GM18861 (cell line): ENCODE measurements at regions not wholly inside any gene's neighbourhood (a gene's known extent, or its start where the extent isn't known, plus 50 kb on each side); places are given as distances from the start of the nearest gene placed in this dataset.
"Not testable (repeated sequence)": the region's sequence is repeated elsewhere in the genome, so short reads cannot be mapped to it uniquely, and the experiment has no call there.

ENCODE experiments used
- ATAC-seq: cut with Tn5 transposase; IDR thresholded peaks from one replicate; pipeline ENCODE4 v1.9.1; 2021; ENCODE audit not compliant: unreplicated experiment

DNA sequence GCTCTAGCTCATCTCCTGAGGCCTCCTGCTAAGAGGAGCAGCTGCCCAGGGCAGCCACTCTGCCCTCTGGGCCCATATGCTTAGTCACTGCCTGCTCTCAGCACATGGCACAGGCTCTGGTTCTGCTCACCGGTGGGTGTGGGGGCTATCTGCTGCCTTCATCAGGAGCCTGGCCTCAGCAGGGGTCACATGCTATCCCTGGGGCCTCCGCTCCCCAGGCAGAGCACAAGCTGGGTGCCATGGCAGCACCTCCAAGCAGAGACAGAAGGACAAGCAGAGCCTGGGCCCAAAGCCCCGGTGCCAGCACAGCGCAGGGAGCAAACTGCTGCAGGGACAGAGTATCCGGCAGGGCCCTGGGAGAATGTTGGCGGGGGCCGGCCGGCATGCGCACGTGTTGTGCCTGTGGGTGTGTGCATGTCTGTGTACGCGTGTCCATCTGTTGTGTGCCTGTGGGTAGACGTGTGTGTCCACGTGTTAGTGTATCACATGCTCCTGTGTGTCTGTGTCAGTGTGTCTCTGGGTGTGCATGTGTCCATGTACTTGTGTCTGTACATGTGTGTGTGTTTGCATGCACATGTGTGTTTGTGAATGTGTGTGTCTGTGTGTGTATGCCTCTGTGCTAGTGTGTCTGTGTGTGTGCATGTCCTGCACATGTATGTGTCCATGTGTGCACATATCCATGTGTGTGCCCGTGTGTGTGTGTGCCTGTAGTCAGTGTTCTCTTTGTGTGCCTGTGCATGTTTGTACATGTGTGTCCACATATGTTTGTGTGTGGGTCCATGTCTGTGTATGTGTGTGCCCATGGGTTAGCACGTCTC lies 326.9 kb downstream of the TMEM121 start:
- ATAC-seq, result no peak

DNA sequence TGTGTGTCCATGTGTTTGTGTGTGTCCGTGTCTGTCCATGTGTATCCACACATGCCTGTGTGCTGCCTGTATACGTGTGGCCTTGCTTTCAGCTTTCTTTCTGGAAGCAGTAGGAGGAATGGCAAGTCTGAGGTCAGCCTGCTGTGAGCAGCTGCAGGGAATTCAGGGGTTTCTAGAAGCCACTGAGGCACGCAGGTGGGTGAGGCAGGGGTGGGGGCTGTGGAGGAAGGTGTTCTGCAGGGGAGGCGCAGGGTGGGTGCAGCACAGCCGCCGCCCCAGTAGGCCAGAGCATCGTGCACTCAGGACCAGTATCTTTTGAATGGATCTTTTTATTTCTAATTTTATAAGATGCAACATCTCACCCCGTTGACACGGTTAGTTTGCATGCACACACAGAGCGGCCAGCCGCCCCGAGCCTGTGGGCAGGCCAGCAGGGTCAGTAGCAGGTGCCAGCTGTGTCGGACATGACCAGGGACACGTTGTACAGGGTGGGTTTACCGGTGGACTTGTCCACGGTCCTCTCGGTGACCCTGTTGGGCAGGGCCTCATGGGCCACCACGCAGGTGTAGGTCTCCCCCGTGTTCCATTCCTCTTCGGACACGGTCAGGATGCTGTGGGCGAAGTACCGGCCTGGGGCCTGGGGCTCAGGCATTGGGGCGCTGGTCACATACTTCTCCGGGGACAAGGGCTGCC lies 327.7 kb downstream of the TMEM121 start:
- ATAC-seq, result no peak

DNA sequence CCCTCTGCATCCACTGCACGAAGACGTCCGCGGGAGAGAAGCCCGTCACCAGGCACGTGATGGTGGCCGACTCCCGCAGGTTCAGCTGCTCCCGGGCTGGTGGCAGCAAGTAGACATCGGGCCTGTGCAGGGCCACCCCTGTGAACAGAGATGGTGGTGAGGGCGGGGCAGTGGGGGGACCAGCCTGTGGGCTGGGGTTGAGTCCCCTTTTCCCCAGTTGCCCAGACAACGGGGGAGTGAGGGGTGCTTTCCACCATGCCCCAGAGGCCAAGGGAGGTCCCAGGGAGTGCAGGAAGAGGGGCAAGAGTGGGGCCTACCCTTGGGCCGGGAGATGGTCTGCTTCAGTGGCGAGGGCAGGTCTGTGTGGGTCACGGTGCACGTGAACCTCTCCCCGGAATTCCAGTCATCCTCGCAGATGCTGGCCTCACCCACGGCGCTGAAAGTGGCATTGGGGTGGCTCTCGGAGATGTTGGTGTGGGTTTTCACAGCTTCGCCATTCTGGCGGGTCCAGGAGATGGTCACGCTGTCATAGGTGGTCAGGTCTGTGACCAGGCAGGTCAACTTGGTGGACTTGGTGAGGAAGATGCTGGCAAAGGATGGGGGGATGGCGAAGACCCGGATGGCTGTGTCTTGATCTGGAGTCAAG lies 328.3 kb downstream of the TMEM121 start:
- no peak for ATAC-seq

DNA sequence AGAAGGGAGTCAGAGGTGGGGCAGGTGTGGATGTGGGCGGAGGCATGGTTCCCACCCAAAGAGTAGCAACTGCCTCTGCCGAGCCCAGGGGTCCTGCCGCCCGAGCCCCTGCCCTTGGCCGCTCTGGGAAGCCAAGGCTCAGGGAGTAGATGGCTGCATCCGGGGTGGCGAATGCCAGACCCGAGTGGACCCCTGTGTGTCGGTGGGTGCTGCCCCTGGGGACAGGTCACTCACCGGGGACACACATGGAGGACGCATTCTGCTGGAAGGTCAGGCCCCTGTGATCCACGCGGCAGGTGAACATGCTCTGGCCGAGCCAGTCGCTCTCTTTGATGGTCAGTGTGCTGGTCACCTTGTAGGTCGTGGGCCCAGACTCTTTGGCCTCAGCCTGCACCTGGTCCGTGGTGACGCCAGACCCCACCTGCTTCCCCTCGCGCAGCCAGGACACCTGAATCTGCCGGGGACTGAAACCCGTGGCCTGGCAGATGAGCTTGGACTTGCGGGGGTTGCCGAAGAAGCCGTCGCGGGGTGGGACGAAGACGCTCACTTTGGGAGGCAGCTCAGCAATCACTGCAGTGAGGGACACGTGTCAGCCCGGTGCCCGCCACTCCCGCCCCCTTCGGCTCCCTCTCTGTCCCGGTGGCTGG lies 329.0 kb downstream of the TMEM121 start:
- no peak for ATAC-seq

DNA sequence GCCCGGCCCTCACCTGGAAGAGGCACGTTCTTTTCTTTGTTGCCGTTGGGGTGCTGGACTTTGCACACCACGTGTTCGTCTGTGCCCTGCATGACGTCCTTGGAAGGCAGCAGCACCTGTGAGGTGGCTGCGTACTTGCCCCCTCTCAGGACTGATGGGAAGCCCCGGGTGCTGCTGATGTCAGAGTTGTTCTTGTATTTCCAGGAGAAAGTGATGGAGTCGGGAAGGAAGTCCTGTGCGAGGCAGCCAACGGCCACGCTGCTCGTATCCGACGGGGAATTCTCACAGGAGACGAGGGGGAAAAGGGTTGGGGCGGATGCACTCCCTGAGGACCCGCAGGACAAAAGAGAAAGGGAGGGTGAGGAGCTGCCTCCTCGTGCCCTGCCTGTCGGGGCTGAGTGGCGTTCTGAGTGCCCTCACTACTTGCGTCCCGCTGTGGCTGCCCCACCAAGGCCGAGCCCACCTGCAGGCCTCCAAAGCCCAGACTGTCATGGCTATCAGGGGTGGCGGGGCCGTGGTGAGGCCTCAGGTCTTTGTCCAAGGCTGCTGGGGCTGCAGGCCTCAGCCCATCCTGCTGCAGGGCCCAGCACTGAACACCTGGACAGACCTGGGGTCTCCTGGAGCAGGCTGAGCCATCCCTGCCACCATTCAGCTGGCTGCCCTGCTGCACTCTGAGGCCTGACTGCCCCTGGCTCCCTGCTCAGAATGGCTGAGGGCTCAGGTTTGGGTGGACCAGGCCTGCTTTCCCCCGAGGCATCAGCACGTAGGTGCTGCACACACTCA lies 329.7 kb downstream of the TMEM121 start:
- ATAC-seq, result no peak

DNA sequence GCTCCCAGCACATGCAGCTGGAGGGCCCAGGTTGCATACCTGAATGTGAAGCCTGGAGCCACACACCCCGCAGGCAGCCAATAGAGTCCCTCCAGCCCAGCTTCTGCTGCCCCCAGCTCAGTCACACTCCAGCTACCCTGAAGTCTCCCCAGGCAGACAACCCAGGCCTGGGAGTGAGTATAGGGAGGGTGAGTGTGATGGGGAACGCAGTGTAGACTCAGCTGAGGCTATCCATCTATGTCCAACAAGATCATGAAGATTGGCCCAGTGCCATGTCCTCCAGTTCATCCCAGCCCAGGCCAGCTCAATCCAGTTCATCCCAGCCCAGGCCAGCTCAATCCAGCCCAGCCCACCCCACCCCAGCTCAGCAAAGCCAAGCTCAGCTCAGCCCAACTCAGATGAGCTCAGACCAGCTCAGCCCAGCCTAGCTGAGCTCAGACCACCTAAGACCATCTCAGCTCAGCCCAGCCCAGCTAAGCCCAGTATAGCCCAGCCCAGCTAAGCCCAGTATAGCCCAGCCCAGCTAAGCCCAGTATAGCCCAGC lies 330.4 kb downstream of the TMEM121 start:
- no peak for ATAC-seq

DNA sequence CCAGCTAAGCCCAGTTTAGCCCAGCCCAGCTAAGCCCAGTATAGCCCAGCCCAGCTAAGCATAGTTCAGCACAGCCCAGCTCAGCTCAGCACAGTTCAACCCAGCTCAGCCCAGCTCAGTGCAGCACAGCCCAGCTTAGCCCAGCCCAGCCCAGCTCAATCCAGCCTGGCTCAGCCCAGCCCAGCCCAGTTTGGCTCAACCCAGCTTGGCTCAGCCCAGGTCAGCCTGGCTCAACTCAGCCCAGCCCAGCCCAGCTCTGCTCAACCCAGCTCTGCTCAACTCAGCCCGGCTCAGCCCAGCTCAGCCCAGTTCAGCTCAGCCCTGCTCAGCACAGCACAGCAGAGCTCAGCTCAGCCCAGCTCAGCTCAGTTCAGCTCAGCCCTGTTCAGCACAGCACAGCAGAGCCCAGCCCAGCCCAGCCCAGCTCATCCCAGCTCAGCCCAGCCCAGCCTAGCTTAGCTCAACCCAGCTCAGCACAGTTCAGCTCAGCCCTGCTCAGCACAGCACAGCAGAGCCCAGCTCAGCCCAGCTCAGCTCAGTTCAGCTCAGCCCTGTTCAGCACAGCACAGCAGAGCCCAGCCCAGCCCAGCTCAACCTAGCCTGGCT lies 330.9 kb downstream of the TMEM121 start:
- ATAC-seq, result no peak

DNA sequence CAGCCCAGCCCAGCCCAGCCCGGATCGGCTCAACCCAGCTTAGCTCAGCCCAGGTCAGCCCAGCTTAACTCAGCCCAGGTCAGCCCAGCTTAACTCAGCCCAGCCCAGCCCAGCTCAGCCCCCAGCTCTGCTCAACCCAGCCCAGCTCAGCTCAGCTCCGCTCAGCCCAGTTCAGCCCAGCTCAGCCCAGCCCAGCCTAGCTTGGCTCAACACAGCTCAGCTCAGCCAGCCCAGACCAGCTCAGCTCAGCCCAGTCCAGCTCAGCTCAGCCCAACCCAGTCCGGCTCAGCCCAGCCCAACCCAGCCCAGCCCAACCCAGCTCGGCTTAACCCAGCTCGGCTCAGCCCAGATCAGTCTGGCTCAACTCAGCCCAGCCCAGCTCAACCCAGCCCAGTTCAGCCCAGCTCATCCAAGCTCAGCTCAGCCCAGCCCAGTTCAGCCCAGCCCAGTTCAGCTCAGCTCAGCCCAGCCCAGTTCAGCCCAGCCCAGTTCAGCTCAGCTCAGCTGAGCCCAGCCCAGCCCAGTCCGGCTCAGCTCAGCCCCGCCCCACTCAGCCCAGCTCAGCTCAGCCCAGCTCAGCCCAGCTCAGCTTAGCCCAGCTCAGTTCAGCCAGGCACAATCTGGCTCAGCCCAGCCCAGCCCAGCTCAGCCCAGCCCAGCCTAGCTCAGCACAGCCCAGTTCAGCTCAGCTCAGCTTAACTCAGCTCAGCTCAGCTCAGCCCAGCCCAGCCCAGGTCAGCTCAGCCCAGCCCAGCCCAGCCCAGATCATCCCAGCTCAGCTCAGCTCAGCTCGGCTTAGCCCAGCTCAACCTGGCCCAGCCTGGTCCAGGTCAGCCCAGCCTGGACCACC lies 331.7 kb downstream of the TMEM121 start:
- ATAC-seq, result no peak

DNA sequence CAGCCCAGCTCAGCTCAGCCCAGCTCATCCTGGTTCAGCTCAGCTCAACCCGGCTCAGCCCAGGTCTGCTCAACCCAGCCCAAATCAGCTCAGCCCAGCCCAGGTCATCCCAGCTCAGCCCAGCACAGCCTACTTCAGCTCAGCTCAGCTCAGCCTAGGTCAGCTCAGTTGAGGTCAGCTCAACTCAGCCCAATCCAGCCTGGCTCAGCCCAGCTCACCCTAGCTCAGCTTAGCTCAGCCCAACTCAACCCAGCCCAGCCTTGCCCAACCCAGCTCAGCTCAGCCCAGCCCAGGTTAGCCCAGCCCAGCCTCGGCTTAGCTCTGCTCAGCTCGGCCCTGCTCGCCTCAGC lies 332.3 kb downstream of the TMEM121 start:
- ATAC-seq, result no peak

DNA sequence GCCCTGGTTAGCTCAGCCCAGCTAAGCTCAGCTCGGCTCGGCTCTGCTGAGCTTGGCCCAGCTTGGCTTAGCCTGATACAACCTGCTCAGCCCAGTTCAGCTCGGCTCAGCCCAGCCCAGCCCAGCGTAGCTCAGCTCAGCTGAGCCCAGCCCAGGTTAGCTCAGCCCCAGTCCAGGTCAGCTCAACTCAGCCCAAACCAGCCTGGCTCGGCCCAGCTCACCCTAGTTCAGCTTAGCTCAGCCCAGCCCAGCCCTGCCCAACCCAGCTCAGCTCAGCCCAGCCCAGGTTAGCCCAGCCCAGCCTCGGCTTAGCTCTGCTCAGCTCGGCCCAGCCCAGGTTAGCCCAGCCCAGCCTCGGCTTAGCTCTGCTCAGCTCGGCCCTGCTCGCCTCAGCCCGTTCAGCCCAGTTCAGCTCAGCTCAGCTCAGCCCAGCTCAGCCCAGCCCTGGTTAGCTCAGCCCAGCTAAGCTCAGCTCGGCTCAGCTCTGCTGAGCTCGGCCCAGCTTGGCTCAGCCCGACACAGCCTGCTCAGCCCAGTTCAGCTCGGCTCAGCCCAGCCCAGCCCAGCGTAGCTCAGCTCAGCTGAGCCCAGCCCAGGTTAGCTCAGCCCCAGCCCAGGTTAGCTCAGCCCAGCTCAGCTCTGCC lies 332.8 kb downstream of the TMEM121 start:
- ATAC-seq, result not testable (repeated sequence)

DNA sequence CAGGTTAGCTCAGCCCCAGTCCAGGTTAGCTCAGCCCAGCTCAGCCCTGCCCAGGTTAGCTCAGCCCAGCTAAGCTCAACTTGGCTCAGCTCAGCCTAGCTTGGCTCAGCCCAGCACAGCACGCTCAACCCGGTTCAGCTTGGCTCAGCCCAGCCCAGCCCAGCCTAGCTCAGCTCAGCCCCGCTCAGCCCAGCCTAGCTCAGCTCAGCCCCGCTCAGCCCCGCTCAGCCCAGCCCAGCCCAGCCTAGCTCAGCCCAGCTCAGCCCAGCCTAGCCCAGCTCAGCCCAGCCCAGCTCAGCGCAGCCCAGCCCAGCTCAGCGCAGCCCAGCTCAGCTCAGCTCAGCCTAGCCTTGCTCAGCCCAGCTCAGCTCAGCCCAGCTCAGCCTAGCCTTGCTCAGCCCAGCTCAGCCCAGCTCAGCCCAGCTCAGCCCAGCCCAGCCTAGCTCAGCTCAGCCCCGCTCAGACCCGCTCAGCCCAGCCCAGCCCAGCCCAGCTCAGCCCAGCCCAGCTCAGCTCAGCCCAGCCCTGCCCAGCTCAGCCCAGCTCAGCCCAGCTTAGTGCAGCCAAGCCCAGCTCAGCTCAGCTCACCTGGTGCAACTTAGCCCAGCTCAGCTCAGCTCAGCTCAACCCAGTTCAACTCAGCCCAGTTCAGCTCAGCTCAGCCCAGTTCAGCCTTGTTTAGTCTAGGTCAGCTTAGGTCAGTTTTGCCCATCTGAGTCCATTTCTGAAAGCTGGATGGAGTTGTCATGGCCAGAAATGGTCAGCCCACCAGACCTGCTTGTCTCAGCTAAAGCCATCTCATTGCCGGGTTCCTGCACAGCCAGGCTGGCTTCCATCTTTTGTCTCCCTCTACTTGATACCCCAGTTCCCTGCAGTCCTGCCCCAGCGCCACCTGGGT lies 333.6 kb downstream of the TMEM121 start:
- ATAC-seq, result no peak

DNA sequence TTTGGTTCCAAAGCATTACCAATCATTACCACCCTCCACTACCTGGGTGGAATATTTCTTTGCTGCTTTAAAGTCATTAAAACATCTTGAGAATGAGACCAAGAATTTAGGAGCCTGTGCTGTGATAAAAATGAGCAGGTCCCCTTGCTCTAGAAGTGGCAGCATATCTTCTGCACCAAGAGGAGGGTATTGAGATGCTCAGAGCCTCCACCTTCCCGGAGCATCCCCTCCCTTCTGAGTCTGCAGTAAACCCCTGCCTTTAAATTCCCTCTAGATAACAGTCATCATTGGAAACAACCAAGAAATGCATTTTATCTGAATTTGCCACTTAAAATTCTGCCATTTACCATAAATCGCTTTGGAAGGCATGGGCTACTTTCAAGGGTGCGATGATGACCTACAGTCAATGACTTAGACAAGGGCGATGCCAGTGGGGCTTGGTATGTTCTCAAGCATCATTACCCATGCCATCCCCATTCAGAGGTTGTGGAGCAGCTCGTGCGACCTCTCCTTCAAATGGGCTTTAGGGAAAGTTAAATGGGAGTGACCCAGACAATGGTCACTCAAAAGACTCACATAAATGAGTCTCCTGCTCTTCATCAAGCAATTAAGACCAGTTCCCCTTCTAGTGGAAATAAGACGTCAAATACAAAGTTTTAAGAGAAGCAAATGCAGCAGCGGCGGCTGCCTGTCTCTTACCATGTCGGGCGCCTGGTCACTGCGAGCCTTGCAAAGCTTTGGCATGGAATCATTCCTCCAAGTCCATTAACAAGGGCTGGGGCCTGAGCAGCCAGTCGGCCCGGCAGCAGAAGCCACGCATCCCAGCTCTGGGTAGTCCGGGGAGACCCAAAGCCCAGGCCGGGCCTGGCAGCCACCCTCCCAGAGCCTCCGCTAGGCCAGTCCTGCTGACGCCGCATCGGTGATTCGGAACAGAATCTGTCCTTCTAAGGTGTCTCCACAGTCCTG lies 334.5 kb downstream of the TMEM121 start:
- no peak for ATAC-seq

DNA sequence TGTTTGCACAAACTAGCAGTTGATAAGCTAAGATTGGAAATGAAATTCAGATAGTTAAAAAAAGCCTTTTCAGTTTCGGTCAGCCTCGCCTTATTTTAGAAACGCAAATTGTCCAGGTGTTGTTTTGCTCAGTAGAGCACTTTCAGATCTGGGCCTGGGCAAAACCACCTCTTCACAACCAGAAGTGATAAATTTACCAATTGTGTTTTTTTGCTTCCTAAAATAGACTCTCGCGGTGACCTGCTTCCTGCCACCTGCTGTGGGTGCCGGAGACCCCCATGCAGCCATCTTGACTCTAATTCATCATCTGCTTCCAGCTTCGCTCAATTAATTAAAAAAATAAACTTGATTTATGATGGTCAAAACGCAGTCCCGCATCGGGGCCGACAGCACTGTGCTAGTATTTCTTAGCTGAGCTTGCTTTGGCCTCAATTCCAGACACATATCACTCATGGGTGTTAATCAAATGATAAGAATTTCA lies 335.6 kb downstream of the TMEM121 start:
- peak; percentile 75 for ATAC-seq

DNA sequence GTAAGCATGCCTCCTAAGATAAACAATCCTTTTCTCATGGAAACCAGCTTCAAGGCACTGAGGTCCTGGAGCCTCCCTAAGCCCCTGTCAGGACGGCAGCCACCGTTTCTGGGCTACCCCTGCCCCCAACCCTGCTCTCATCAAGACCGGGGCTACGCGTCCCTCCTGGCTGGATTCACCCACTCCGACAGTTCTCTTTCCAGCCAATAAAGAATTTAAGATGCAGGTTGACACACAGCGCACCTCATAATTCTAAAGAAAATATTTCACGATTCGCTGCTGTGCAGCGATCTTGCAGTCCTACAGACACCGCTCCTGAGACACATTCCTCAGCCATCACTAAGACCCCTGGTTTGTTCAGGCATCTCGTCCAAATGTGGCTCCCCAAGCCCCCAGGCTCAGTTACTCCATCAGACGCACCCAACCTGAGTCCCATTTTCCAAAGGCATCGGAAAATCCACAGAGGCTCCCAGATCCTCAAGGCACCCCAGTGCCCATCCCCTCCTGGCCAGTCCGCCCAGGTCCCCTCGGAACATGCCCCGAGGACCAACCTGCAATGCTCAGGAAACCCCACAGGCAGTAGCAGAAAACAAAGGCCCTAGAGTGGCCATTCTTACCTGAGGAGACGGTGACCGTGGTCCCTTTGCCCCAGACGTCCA lies 336.3 kb downstream of the TMEM121 start:
- ATAC-seq, result no peak

DNA sequence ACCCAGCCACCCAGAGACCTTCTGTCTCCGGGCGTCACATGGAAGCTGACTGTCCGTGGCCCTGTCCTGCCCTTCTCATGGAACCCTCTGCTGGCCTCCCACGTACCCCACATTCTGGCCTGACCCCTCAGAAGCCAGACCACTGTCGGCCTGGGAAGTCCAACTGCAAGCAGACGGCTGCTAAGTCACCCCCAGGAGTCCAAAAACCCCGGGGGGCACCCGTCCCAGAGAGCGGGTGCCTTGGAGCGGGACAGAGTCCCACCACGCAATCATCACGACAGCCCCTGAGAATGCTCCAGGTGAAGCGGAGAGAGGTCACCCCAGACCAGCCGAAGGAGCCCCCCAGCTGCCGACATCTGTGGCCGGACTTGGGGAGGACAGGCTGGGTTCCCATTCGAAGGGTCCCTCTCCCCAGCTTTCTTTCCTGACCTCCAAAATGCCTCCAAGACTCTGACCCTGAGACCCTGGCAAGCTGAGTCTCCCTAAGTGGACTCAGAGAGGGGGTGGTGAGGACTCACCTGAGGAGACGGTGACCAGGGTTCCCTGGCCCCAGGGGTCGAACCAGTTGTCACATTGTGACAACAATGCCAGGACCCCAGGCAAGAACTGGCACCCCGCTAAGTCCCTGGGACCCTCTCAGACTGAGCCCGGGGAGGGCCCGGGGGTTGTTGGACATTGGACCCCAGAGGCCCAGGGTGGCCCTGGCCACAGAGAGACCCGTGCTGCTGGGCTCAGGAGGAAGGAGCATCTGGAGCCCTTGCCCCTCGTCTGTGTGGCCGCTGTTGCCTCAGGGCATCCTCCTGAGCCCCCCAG lies 337.1 kb downstream of the TMEM121 start:
- no peak for ATAC-seq
